ENCODE measurements at regions not wholly inside any gene's neighbourhood (a gene's known extent, or its start where the extent isn't known, plus 50 kb on each side); places are given as distances from the start of the nearest gene placed in this dataset.
A peak's percentile ranks its signal among the peaks of the same experiment; 100 is the strongest.

DNA sequence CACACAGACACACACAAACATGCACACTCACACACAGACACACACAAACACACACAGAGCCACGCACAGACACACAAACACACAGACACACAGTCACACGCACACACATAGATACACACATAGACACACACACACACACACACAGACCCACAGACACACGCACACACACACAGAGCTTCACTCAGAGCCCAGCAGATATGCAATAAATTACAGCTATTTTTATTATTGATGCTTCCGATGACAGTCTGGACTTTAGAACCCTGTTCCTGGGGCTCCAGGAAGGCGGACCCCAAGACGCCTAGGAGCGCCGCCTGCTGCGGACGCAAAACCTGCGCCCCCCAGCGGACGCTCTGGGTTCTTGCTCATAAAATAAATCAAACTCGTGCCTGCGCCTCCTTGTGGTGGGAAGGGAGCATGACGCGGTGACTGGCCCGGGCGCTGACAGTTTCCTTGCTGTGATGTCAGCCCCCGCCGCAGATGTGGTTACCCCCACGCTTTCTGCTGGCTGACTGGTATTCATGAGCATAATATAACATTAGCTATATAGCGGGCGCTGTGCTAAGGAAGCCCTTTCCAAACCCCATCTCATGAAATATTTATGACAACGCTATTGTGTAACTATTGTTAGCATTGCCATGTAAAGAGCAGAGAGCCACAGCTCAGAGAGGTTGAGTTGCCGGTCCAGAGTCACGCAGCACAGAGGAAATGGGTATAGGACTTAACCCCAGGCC is 64.4 kb upstream of the TM9SF2 start:
- ChIA-PET CTCF (interaction anchor here (0.6 to 11.8 kb wide), 52 partner anchors 11 to 1088 kb away, joined by 3 to 577 read pairs (median 5); partner anchors contain the start of genes CLYBL, GPR18 and TM9SF2), RAD21 (ENCODE audit: unreplicated experiment) (interaction anchor here (0.6 to 8.6 kb wide), 28 partner anchors 12 to 260 kb away, joined by 3 to 293 read pairs (median 6); partner anchors contain the start of genes GPR183 and TM9SF2), POLR2A (interaction anchor here (1.0 to 4.5 kb wide), 6 partner anchors 49 to 168 kb away, joined by 4 to 26 read pairs (median 14); no protein-coding TSS in a partner anchor), SMC1A (ENCODE audit: uncharacterized antibody, unreplicated experiment) (interaction anchor here (0.7 to 8.7 kb wide), 29 partner anchors 15 to 257 kb away, joined by 3 to 300 read pairs (median 8); partner anchors contain the start of gene TM9SF2)
- ATAC-seq (peak; percentile 51), DNase-seq (ENCODE audit: low read depth, low spot score) (no peak), FAIRE-seq (peak; percentile 88)
- Histone ChIP-seq H3K79me2 (ENCODE audit: control insufficient read depth, insufficient read depth, low read length) (peaks cover 20% of the 10 kb centered on the region), H3K27ac (ENCODE audit: control insufficient read depth, insufficient read depth) (peak overlapping the region; percentile 65), H3K4me3 (no peak overlapping the region), H3K27me3 (replicated peaks in 1 of 2; ENCODE audit: control insufficient read depth in 2 of 2, insufficient read depth in 2 of 2, low read length in 1 of 2) (peaks cover 2 to 4% of the 10 kb centered on the region in 2 experiments; a peak in 2 of 4 replicates), H3K9me3 (replicated peaks; ENCODE audit: control insufficient read depth, insufficient read depth, low read length) (no peaks in the 10 kb centered on the region), H3K4me1 (ENCODE audit: control insufficient read depth, insufficient read depth, low read length) (peaks cover 50% of the 10 kb centered on the region), H3K4me2 (ENCODE audit: control insufficient read depth, insufficient read depth) (peak overlapping the region; percentile 75), H3K36me3 (ENCODE audit: control insufficient read depth in 2 of 2, insufficient read depth in 2 of 2, low read length in 1 of 2) (no peaks in the 10 kb centered on the region), H3K9ac (ENCODE audit: control insufficient read depth, insufficient read depth, low read length) (no peak overlapping the region), H2AFZ (ENCODE audit: control insufficient read depth, low read depth, low read length) (peak overlapping the region; percentile 48), H4K20me1 (ENCODE audit: control insufficient read depth, insufficient read depth) (no peaks in the 10 kb centered on the region)
- intact Hi-C loops (cut with micrococcal nuclease; ENCODE audit: unreplicated experiment) (loop anchor here (1.0 to 2.0 kb wide), 3 partner anchors 50 to 260 kb away; no protein-coding TSS in a partner anchor), in situ Hi-C loops (cut with MboI) (loop anchor here (5.0 kb wide), 3 partner anchors 50 to 260 kb away; no protein-coding TSS in a partner anchor)
- WGBS (ENCODE audit: insufficient coverage, insufficient replicate concordance, low lambda C conversion rate, missing lambda C conversion rate), result 3% methylated on average over 27 of the region's 27 CpGs
- BruUV-seq (replicated peaks), result no TSS peak
- TF ChIP-seq TCF7 (IDR thresholded peaks at IDR 0.05; ENCODE audit: borderline replicate concordance) (peak; percentile 39; the same call in 1 of the 2 replicates), FOS (IDR thresholded peaks at IDR 0.05; ENCODE audit: borderline replicate concordance, extremely low read depth, insufficient read length) (no peak), KDM1A (IDR thresholded peaks at IDR 0.05; ENCODE audit: borderline replicate concordance) (no peak), CBFB (IDR thresholded peaks at IDR 0.05; ENCODE audit: low read depth) (peak; percentile 83), IRF4 (IDR thresholded peaks at IDR 0.05; ENCODE audit: low read depth, low read length) (no peak), SMAD5 (IDR thresholded peaks at IDR 0.05; ENCODE audit: low read depth) (no peak), RB1 (IDR thresholded peaks at IDR 0.05; ENCODE audit: borderline replicate concordance) (peak; percentile 86; the same call in 1 of the 2 replicates), NFXL1 (IDR thresholded peaks at IDR 0.05; ENCODE audit: borderline replicate concordance) (no peak), NFIC (IDR thresholded peaks at IDR 0.05; ENCODE audit: low read depth, low read length) (no peak), CHD4 (IDR thresholded peaks at IDR 0.05) (no peak), ZZZ3 (IDR thresholded peaks at IDR 0.05; ENCODE audit: control insufficient read depth, insufficient read length, low read depth) (no peak), BRCA1 (IDR thresholded peaks at IDR 0.05; ENCODE audit: low read depth, low read length) (no peak), LARP7 (IDR thresholded peaks at IDR 0.05) (0 out of 2 replicates have a peak, but pooled peaks have one; percentile 59), SREBF2 (IDR thresholded peaks at IDR 0.05; ENCODE audit: low read length) (peak; percentile 44), ZNF274 (IDR thresholded peaks at IDR 0.05; ENCODE audit: insufficient read depth, insufficient read length) (no peak), TARDBP (IDR thresholded peaks at IDR 0.05; ENCODE audit: borderline replicate concordance) (peak; percentile 66), ATF7 (IDR thresholded peaks at IDR 0.05; ENCODE audit: low read depth) (peak; percentile 92), BMI1 (IDR thresholded peaks at IDR 0.05; ENCODE audit: borderline replicate concordance) (no peak)
- TF ChIP-seq, protein P1, sequence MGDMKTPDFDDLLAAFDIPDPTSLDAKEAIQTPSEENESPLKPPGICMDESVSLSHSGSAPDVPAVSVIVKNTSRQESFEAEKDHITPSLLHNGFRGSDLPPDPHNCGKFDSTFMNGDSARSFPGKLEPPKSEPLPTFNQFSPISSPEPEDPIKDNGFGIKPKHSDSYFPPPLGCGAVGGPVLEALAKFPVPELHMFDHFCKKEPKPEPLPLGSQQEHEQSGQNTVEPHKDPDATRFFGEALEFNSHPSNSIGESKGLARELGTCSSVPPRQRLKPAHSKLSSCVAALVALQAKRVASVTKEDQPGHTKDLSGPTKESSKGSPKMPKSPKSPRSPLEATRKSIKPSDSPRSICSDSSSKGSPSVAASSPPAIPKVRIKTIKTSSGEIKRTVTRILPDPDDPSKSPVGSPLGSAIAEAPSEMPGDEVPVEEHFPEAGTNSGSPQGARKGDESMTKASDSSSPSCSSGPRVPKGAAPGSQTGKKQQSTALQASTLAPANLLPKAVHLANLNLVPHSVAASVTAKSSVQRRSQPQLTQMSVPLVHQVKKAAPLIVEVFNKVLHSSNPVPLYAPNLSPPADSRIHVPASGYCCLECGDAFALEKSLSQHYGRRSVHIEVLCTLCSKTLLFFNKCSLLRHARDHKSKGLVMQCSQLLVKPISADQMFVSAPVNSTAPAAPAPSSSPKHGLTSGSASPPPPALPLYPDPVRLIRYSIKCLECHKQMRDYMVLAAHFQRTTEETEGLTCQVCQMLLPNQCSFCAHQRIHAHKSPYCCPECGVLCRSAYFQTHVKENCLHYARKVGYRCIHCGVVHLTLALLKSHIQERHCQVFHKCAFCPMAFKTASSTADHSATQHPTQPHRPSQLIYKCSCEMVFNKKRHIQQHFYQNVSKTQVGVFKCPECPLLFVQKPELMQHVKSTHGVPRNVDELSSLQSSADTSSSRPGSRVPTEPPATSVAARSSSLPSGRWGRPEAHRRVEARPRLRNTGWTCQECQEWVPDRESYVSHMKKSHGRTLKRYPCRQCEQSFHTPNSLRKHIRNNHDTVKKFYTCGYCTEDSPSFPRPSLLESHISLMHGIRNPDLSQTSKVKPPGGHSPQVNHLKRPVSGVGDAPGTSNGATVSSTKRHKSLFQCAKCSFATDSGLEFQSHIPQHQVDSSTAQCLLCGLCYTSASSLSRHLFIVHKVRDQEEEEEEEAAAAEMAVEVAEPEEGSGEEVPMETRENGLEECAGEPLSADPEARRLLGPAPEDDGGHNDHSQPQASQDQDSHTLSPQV (IDR thresholded peaks at IDR 0.05), result peak; percentile 95
- TF ChIP-seq, protein P2, sequence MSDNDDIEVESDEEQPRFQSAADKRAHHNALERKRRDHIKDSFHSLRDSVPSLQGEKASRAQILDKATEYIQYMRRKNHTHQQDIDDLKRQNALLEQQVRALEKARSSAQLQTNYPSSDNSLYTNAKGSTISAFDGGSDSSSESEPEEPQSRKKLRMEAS (IDR thresholded peaks at IDR 0.05; ENCODE audit: low read depth, low read length), result peak; percentile 83
- TF ChIP-seq, protein P3, sequence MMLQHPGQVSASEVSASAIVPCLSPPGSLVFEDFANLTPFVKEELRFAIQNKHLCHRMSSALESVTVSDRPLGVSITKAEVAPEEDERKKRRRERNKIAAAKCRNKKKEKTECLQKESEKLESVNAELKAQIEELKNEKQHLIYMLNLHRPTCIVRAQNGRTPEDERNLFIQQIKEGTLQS (IDR thresholded peaks at IDR 0.05; ENCODE audit: borderline replicate concordance, extremely low read depth, low read depth, low read length), result peak; percentile 67; the same call in 1 of the 2 replicates

All from GM12878 (cell line).